ENCODE measurements at regions not wholly inside any gene's neighbourhood (a gene's known extent, or its start where the extent isn't known, plus 50 kb on each side); places are given as distances from the start of the nearest gene placed in this dataset.

DNA sequence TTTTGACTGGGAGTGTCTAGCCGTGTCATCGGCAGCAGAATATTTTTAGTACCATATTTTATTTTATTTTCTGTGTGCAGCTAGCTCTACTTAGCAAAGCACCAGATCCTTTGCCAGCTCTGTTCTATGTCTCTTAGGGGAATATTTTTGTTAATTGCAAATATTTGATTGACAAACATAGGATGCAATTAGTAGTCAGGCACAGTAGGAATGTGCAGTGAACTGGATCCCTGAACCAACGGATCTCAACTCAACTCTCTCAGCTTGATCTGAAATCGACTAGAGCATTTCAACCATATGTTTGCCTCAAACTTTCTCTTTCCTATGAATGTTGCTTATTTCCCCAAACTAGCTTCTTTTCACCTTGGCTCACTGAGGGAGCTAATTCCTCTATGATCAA, 998.0 kb upstream of the FANCL start:
- H3K4me1 Mint-ChIP-seq = peaks cover 7% of the 10 kb centered on the region
- no peak for TF ChIP-seq CTCF (conservative IDR thresholded peaks at IDR 0.05)
- WGBS, 2 experiments (ENCODE audit: insufficient coverage in 1 of 2, insufficient read length in 1 of 2) = 82 to 88% methylated on average over 2 to 4 of the region's 4 CpGs

GRCh38 chr2:59237311-59237710, 996.2 kb upstream of the FANCL start:
- DNase-seq = no peak
- no peaks in the 10 kb centered on the region for H3K27me3 ChIP-seq (ENCODE audit: control insufficient read depth, insufficient read depth, low read length, poor library complexity, severe bottlenecking)
- 94% methylated on average over 2 of the region's 2 CpGs; no CpG with 5 or more reads in 1 of the 2 experiments for WGBS, 2 experiments (ENCODE audit: insufficient coverage in 1 of 2, insufficient read length in 1 of 2)
- H3K27ac Mint-ChIP-seq = no peak overlapping the region
- no peaks in the 10 kb centered on the region for H3K9me3 Mint-ChIP-seq
- no peak overlapping the region for H3K27ac ChIP-seq (ENCODE audit: low read depth, low read length)
- H3K4me1 Mint-ChIP-seq = peaks cover 7% of the 10 kb centered on the region
- no peak overlapping the region for H3K9ac ChIP-seq (ENCODE audit: extremely low read depth, low read length, poor library complexity, severe bottlenecking)
- peaks cover 2% of the 10 kb centered on the region for H3K27me3 Mint-ChIP-seq (ENCODE audit: insufficient read depth)
- no peak overlapping the region for H3K4me3 ChIP-seq (ENCODE audit: low read length)
- no peaks in the 10 kb centered on the region for H3K9me3 ChIP-seq (ENCODE audit: control insufficient read depth, low read length)
- no peak overlapping the region for H3K4me3 Mint-ChIP-seq
- H3K36me3 ChIP-seq (ENCODE audit: control insufficient read depth, insufficient read depth, low read length) = no peaks in the 10 kb centered on the region
- H3K36me3 Mint-ChIP-seq (ENCODE audit: low read depth) = no peaks in the 10 kb centered on the region
- no peaks in the 10 kb centered on the region for H3K4me1 ChIP-seq (ENCODE audit: control insufficient read depth, insufficient read depth, low read length)
- no peak for TF ChIP-seq CTCF (conservative IDR thresholded peaks at IDR 0.05)

More for the DNA sequence above, 998.0 kb upstream of the FANCL start:
- no peak overlapping the region for H3K4me3 Mint-ChIP-seq
- no peaks in the 10 kb centered on the region for H3K27me3 ChIP-seq (ENCODE audit: control insufficient read depth, insufficient read depth, low read length, poor library complexity, severe bottlenecking)
- no peaks in the 10 kb centered on the region for H3K9me3 ChIP-seq (ENCODE audit: control insufficient read depth, low read length)
- peak overlapping the region; percentile 11 for H3K27ac Mint-ChIP-seq
- no peaks in the 10 kb centered on the region for H3K9me3 Mint-ChIP-seq
- no peak overlapping the region for H3K4me3 ChIP-seq (ENCODE audit: low read length)
- H3K4me1 ChIP-seq (ENCODE audit: control insufficient read depth, insufficient read depth, low read length) = no peaks in the 10 kb centered on the region
- H3K27ac ChIP-seq (ENCODE audit: low read depth, low read length) = peak overlapping the region; percentile 11
- no peak overlapping the region for H3K9ac ChIP-seq (ENCODE audit: extremely low read depth, low read length, poor library complexity, severe bottlenecking)
- H3K27me3 Mint-ChIP-seq (ENCODE audit: insufficient read depth) = peaks cover 2% of the 10 kb centered on the region
- DNase-seq = no peak
- no peaks in the 10 kb centered on the region for H3K36me3 Mint-ChIP-seq (ENCODE audit: low read depth)
- H3K36me3 ChIP-seq (ENCODE audit: control insufficient read depth, insufficient read depth, low read length) = no peaks in the 10 kb centered on the region

DNA sequence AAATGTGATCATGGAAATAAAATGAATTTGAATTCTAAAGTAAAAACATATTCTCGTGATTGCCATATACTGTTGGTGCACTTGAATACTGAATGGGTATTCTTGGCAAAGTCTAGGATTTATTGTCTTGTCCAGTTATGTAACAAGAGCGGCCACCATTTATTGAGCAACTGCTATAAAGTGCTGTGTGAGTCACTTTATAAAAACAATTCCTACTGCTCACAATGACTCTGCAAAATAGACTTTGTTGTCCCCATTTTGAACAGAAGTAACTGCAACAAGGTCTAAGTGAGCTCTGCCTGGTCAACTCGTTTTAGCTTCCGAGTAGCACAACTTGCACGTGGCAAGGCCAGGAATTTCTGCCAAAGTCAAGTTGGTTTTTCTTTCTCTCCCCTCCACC, 995.6 kb upstream of the FANCL start:
- peaks cover 2% of the 10 kb centered on the region for H3K27me3 Mint-ChIP-seq (ENCODE audit: insufficient read depth)
- H3K4me1 Mint-ChIP-seq = peaks cover 7% of the 10 kb centered on the region
- no peak overlapping the region for H3K27ac ChIP-seq (ENCODE audit: low read depth, low read length)
- H3K4me3 Mint-ChIP-seq = no peak overlapping the region
- H3K9me3 ChIP-seq (ENCODE audit: control insufficient read depth, low read length) = no peaks in the 10 kb centered on the region
- H3K27me3 ChIP-seq (ENCODE audit: control insufficient read depth, insufficient read depth, low read length, poor library complexity, severe bottlenecking) = no peaks in the 10 kb centered on the region
- H3K27ac Mint-ChIP-seq = no peak overlapping the region
- 95 to 100% methylated on average over 4 to 5 of the region's 5 CpGs for WGBS, 2 experiments (ENCODE audit: insufficient coverage in 1 of 2, insufficient read length in 1 of 2)
- H3K4me3 ChIP-seq (ENCODE audit: low read length) = no peak overlapping the region
- no peaks in the 10 kb centered on the region for H3K4me1 ChIP-seq (ENCODE audit: control insufficient read depth, insufficient read depth, low read length)
- DNase-seq = no peak
- no peak for TF ChIP-seq CTCF (conservative IDR thresholded peaks at IDR 0.05)
- no peaks in the 10 kb centered on the region for H3K36me3 Mint-ChIP-seq (ENCODE audit: low read depth)
- no peaks in the 10 kb centered on the region for H3K9me3 Mint-ChIP-seq
- no peaks in the 10 kb centered on the region for H3K36me3 ChIP-seq (ENCODE audit: control insufficient read depth, insufficient read depth, low read length)
- H3K9ac ChIP-seq (ENCODE audit: extremely low read depth, low read length, poor library complexity, severe bottlenecking) = no peak overlapping the region

Measured in endodermal cell (in vitro differentiated cells).